K562 (cell line): ENCODE measurements at regions not wholly inside any gene's neighbourhood (a gene's known extent, or its start where the extent isn't known, plus 50 kb on each side); places are given as distances from the start of the nearest gene placed in this dataset.

Experiments used
- E2F5 ChIP-seq: sonication (generic); formaldehyde crosslinking; IDR thresholded peaks from 2 replicates; pipeline ENCODE4 v1.8.0; 2022; ENCODE audit warnings: mild to moderate bottlenecking, missing genetic modification reagents
- E2F8 ChIP-seq: fragments of 450-650 bp; IDR thresholded peaks from 2 replicates; pipeline ENCODE4 v1.7.1; 2018; ENCODE audit warnings: mild to moderate bottlenecking, low read depth; ENCODE audit not compliant: partially characterized antibody
- KLF10 ChIP-seq: fragments of 250-450 bp; sonication (Bioruptor Pico); IDR thresholded peaks from 2 replicates; pipeline ENCODE4 v1.6.1; 2021; ENCODE audit warnings: matching md5 sums
- MEF2D ChIP-seq: conservative IDR thresholded peaks from 2 replicates; pipeline ENCODE4 v1.6.1; 2016; ENCODE audit warnings: low read depth, missing genetic modification characterization, missing compliant biosample characterization
- NCOA1 ChIP-seq: fragments of 450-650 bp; IDR thresholded peaks from 2 replicates; pipeline ENCODE4 v1.6.1; 2016; ENCODE audit warnings: low read depth
- PBX2 ChIP-seq, 2 experiments: IDR thresholded peaks in 1 of 2; conservative IDR thresholded peaks in 1 of 2; 2 replicates each; pipeline ENCODE4 v1.6.1; 2016; ENCODE audit warnings: low read depth in 2 of 2, mild to moderate bottlenecking in 1 of 2, missing compliant biosample characterization in 1 of 2, missing genetic modification characterization in 1 of 2, moderate library complexity in 1 of 2
- PHF21A ChIP-seq: fragments of 450-650 bp; IDR thresholded peaks from 2 replicates; pipeline ENCODE4 v1.6.1; 2017; ENCODE audit warnings: low read depth, borderline replicate concordance
- POLR2A ChIP-seq: fragments of 450-650 bp; conservative IDR thresholded peaks from 2 replicates; pipeline ENCODE4 v1.6.1; 2016
- RFX7 ChIP-seq: fragments of 250-450 bp; sonication (Bioruptor Pico); IDR thresholded peaks from 2 replicates; pipeline ENCODE4 v1.5.1; 2021; ENCODE audit warnings: mild to moderate bottlenecking
- TFAP4 ChIP-seq: sonication (generic); formaldehyde crosslinking; IDR thresholded peaks from 2 replicates; pipeline ENCODE4 v1.8.0; 2022; ENCODE audit warnings: missing genetic modification reagents, mild to moderate bottlenecking, moderate library complexity, borderline replicate concordance
- TSHZ1 ChIP-seq: fragments of 250-450 bp; sonication (Bioruptor Pico); IDR thresholded peaks from 2 replicates; pipeline ENCODE4 v1.4.0; 2020; ENCODE audit warnings: mild to moderate bottlenecking, moderate library complexity
- ZNF165 ChIP-seq: fragments of 250-450 bp; sonication (Bioruptor Pico); IDR thresholded peaks from 2 replicates; pipeline ENCODE4 v1.4.0; 2020; ENCODE audit warnings: borderline replicate concordance
- ZNF507 ChIP-seq: conservative IDR thresholded peaks from 2 replicates; pipeline ENCODE4 v1.6.1; 2017; ENCODE audit warnings: missing genetic modification characterization, missing compliant biosample characterization

- no peak for TF ChIP-seq PBX2 (CRISPR knock-in tag; IDR thresholded peaks at IDR 0.05; ENCODE audit: low read depth)
- 0 out of 2 replicates have a peak, but pooled peaks have one; percentile 21 for TF ChIP-seq PBX2 (tag; conservative IDR thresholded peaks at IDR 0.05; ENCODE audit: low read depth)
- peak; percentile 70 for TF ChIP-seq E2F8
- TF ChIP-seq NCOA1, result no peak
- TF ChIP-seq ZNF165 (CRISPR knock-in tag), result no peak
- no peak for TF ChIP-seq E2F5 (CRISPR knock-in tag)
- peak; percentile 68 for TF ChIP-seq KLF10
- TF ChIP-seq TFAP4 (CRISPR knock-in tag), result peak; percentile 44; the same call in 1 of the 2 replicates
- peak; percentile 37 for TF ChIP-seq RFX7 (CRISPR knock-in tag)
- TF ChIP-seq POLR2A, result peak; percentile 89
- TF ChIP-seq MEF2D (tag), result no peak
- no peak for TF ChIP-seq ZNF507 (tag)
- peak; percentile 27; the same call in 1 of the 2 replicates for TF ChIP-seq PHF21A
- no peak for TF ChIP-seq TSHZ1 (CRISPR knock-in tag)
Measured at GRCh38 chr7:153408360-153409335, 643.5 kb upstream of the DPP6 start (continued).
